GM23338 (cell line): ENCODE measurements at regions not wholly inside any gene's neighbourhood (a gene's known extent, or its start where the extent isn't known, plus 50 kb on each side); places are given as distances from the start of the nearest gene placed in this dataset.

ENCODE experiments used
- ATAC-seq: fragments of 200-7000 bp; cut with Tn5 transposase; 3 replicates; pipeline ENCODE4 v1.9.1; 2020
- DNase-seq: peaks from one replicate; pipeline ENCODE4 v3.0.0-alpha.2; 2015; ENCODE audit warnings: low spot score
- H2AFZ ChIP-seq: fragments of 200-600 bp; sonication (generic); 2 replicates; pipeline ENCODE4 v1.8.0; 2016; ENCODE audit warnings: antibody characterized with exemption, mild to moderate bottlenecking, moderate library complexity
- H3F3A ChIP-seq: fragments of 200-600 bp; sonication (generic); replicated peaks from 2 replicates; pipeline ENCODE4 v1.8.0; 2017; ENCODE audit warnings: antibody characterized with exemption, mixed run types, low read depth
- H3K27ac ChIP-seq: fragments of 200-600 bp; sonication (generic); 2 replicates; pipeline ENCODE4 v1.6.1; 2016; ENCODE audit warnings: low read depth
- H3K27me3 ChIP-seq: fragments of 200-600 bp; sonication (generic); 2 replicates; pipeline ENCODE4 v1.8.0; 2016; ENCODE audit warnings: mild to moderate bottlenecking, mixed run types, moderate library complexity; ENCODE audit not compliant: insufficient read depth
- H3K36me3 ChIP-seq: fragments of 200-600 bp; sonication (generic); 2 replicates; pipeline ENCODE4 v1.8.0; 2016; ENCODE audit warnings: mild to moderate bottlenecking; ENCODE audit not compliant: insufficient read depth
- H3K4me1 ChIP-seq: fragments of 200-600 bp; sonication (generic); 2 replicates; pipeline ENCODE4 v1.8.0; 2016; ENCODE audit warnings: mild to moderate bottlenecking, moderate library complexity; ENCODE audit not compliant: insufficient read depth
- H3K4me2 ChIP-seq: fragments of 200-600 bp; sonication (generic); 2 replicates; pipeline ENCODE4 v1.7.1; 2017; ENCODE audit warnings: mixed run types
- H3K4me3 ChIP-seq: fragments of 200-600 bp; sonication (generic); 2 replicates; pipeline ENCODE4 v1.6.1; 2016; ENCODE audit warnings: mixed run types
- H3K79me2 ChIP-seq: fragments of 200-600 bp; sonication (generic); replicated peaks from 2 replicates; pipeline ENCODE4 v1.8.0; 2017; ENCODE audit warnings: mild to moderate bottlenecking; ENCODE audit not compliant: insufficient read depth
- H3K9me2 ChIP-seq: fragments of 200-600 bp; sonication (generic); 2 replicates; pipeline ENCODE4 v1.8.0; 2017; ENCODE audit not compliant: insufficient read depth
- H4K20me1 ChIP-seq: fragments of 200-600 bp; sonication (generic); replicated peaks from 2 replicates; pipeline ENCODE4 v1.8.0; 2017; ENCODE audit warnings: mild to moderate bottlenecking; ENCODE audit not compliant: insufficient read depth
- H3K27ac Mint-ChIP-seq: 2 replicates; pipeline ENCODE4 v1.8.0; 2020; ENCODE audit warnings: inconsistent platforms, mild to moderate bottlenecking, moderate library complexity, mixed read lengths
- H3K27me3 Mint-ChIP-seq: 3 replicates; pipeline ENCODE4 v1.8.0; 2022; ENCODE audit warnings: low read depth, mild to moderate bottlenecking, moderate library complexity, mixed read lengths, inconsistent platforms; ENCODE audit not compliant: insufficient read depth, poor library complexity
- H3K36me3 Mint-ChIP-seq: 3 replicates; pipeline ENCODE4 v1.8.0; 2021; ENCODE audit warnings: low read depth, mild to moderate bottlenecking, inconsistent platforms, moderate library complexity, mixed read lengths
- H3K4me1 Mint-ChIP-seq: 3 replicates; pipeline ENCODE4 v1.8.0; 2020; ENCODE audit warnings: mild to moderate bottlenecking, inconsistent platforms, mixed read lengths
- H3K4me3 Mint-ChIP-seq: 3 replicates; pipeline ENCODE4 v1.8.0; 2021; ENCODE audit warnings: moderate library complexity, mild to moderate bottlenecking, inconsistent platforms, mixed read lengths
- H3K9me3 Mint-ChIP-seq: 3 replicates; pipeline ENCODE4 v1.8.0; 2020; ENCODE audit warnings: moderate library complexity, mild to moderate bottlenecking, inconsistent platforms, mixed read lengths
- CREB1 ChIP-seq: fragments of 250-450 bp; sonication (Bioruptor Pico); IDR thresholded peaks from 2 replicates; pipeline ENCODE4 v1.5.0; 2020; ENCODE audit warnings: low read depth, mild to moderate bottlenecking, moderate library complexity
- CTCF ChIP-seq, 2 experiments: fragments of 200-600 bp in 1 of 2; sonication (generic) in 1 of 2; conservative IDR thresholded peaks; 2 replicates each; pipeline versions ENCODE4 v1.5.1 to v1.6.1; 2016 to 2017; ENCODE audit warnings: antibody characterized with exemption in 2 of 2, low read depth in 2 of 2, mild to moderate bottlenecking in 2 of 2, moderate library complexity in 1 of 2
- ETS1 ChIP-seq: IDR thresholded peaks from 2 replicates; pipeline ENCODE4 v1.6.1; 2016; ENCODE audit warnings: antibody characterized with exemption
- EZH2 ChIP-seq: fragments of 200-600 bp; sonication (generic); IDR thresholded peaks from one replicate; pipeline ENCODE4 v1.8.0; 2017; ENCODE audit warnings: antibody characterized with exemption, mild to moderate bottlenecking, low read depth; ENCODE audit not compliant: unreplicated experiment
- EZH2phosphoT487 ChIP-seq: fragments of 200-600 bp; sonication (generic); IDR thresholded peaks from one replicate; pipeline ENCODE4 v1.8.1; 2018; ENCODE audit warnings: antibody characterized with exemption; ENCODE audit not compliant: unreplicated experiment
- NANOG ChIP-seq: IDR thresholded peaks from 2 replicates; pipeline ENCODE4 v1.6.1; 2016; ENCODE audit warnings: antibody characterized with exemption, borderline replicate concordance
- STAT1 ChIP-seq: IDR thresholded peaks from one replicate; pipeline ENCODE4 v1.6.1; 2016; ENCODE audit warnings: antibody characterized with exemption; ENCODE audit not compliant: unreplicated experiment
- ZNF331 ChIP-seq: fragments of 250-450 bp; sonication (Bioruptor Pico); IDR thresholded peaks from 2 replicates; pipeline ENCODE4 v1.5.0; 2020; ENCODE audit warnings: low read depth, mild to moderate bottlenecking, moderate library complexity
- ZNF462 ChIP-seq: fragments of 250-450 bp; sonication (Bioruptor Pico); IDR thresholded peaks from 2 replicates; pipeline ENCODE4 v1.5.0; 2020; ENCODE audit warnings: mild to moderate bottlenecking, moderate library complexity

GRCh38 chr14:78088916-78089315 lies 81.3 kb upstream of the NRXN3 start:
- Mint-ChIP-seq H3K27me3 (peaks cover 19% of the 10 kb centered on the region), H3K4me1 (peaks cover 9% of the 10 kb centered on the region; the same call in 2 of the 3 replicates), H3K4me3 (no peak overlapping the region), H3K27ac (no peak overlapping the region), H3K9me3 (no peaks in the 10 kb centered on the region; the same call in 2 of the 3 replicates), H3K36me3 (no peaks in the 10 kb centered on the region)
- H3K9me2 ChIP-seq: no peaks in the 10 kb centered on the region
- H2AFZ ChIP-seq: peak overlapping the region; percentile 20
- no peaks in the 10 kb centered on the region for H3K79me2 ChIP-seq
- DNase-seq (peak; percentile 27), ATAC-seq (peak; percentile 83)
- H3K4me1 ChIP-seq: peaks cover 7% of the 10 kb centered on the region
- no peaks in the 10 kb centered on the region for H3F3A ChIP-seq
- H3K4me3 ChIP-seq: no peak overlapping the region
- no peak overlapping the region for H3K27ac ChIP-seq
- TF ChIP-seq EZH2: no peak
- TF ChIP-seq CTCF (conservative IDR thresholded peaks at IDR 0.05; ENCODE audit: low read depth in 2 of 2): peak in 1 of 2 experiments; percentile 23; a peak in 1 of 4 replicates
- TF ChIP-seq CREB1 (CRISPR knock-in tag): no peak
- H3K36me3 ChIP-seq: no peaks in the 10 kb centered on the region
- no peaks in the 10 kb centered on the region for H3K27me3 ChIP-seq
- H3K4me2 ChIP-seq: no peak overlapping the region
- H4K20me1 ChIP-seq: no peaks in the 10 kb centered on the region

- DNase-seq (no peak), ATAC-seq (no peak)
- no peak overlapping the region for H2AFZ ChIP-seq
- H3K36me3 ChIP-seq: no peaks in the 10 kb centered on the region
- H3K4me3 ChIP-seq: no peak overlapping the region
- H3K79me2 ChIP-seq: no peaks in the 10 kb centered on the region
- H3K4me3 Mint-ChIP-seq: no peak overlapping the region
- no peaks in the 10 kb centered on the region for H3F3A ChIP-seq
- H3K9me2 ChIP-seq: no peaks in the 10 kb centered on the region
- no peaks in the 10 kb centered on the region for H4K20me1 ChIP-seq
- H3K36me3 Mint-ChIP-seq: no peaks in the 10 kb centered on the region
- no peaks in the 10 kb centered on the region for H3K27me3 ChIP-seq
- no peak overlapping the region for H3K27ac ChIP-seq
- H3K4me1 Mint-ChIP-seq: peaks cover 9% of the 10 kb centered on the region; the same call in 2 of the 3 replicates
- H3K27me3 Mint-ChIP-seq: peaks cover 19% of the 10 kb centered on the region
- no peak overlapping the region for H3K4me2 ChIP-seq
- peaks cover 9% of the 10 kb centered on the region for H3K9me3 Mint-ChIP-seq
- peaks cover 7% of the 10 kb centered on the region for H3K4me1 ChIP-seq
- H3K27ac Mint-ChIP-seq: no peak overlapping the region
- no peak for TF ChIP-seq CREB1 (CRISPR knock-in tag)
- TF ChIP-seq EZH2phosphoT487: no peak
- TF ChIP-seq ETS1: no peak
- TF ChIP-seq STAT1: no peak
- TF ChIP-seq ZNF331 (CRISPR knock-in tag): no peak
- TF ChIP-seq EZH2: no peak
- no peak for TF ChIP-seq NANOG
- no peak for TF ChIP-seq ZNF462 (CRISPR knock-in tag)
These were observed 79.3 kb upstream of the NRXN3 start for GRCh38 chr14:78090864-78091263.
